Colonic mucosa (tissue), 4 donors: ENCODE measurements at regions not wholly inside any gene's neighbourhood (a gene's known extent, or its start where the extent isn't known, plus 50 kb on each side); places are given as distances from the start of the nearest gene placed in this dataset.

Experiments used
- DNase-seq: peaks from one replicate; pipeline ENCODE4 v3.0.0-alpha.2; 2020
- H3K27ac ChIP-seq: fragments of 200-600 bp; one replicate; pipeline ENCODE4 v1.8.0; 2021
- H3K27me3 ChIP-seq: fragments of 200-600 bp; one replicate; pipeline ENCODE4 v1.8.0; 2021
- H3K36me3 ChIP-seq: fragments of 200-600 bp; one replicate; pipeline ENCODE4 v1.8.0; 2021
- H3K4me1 ChIP-seq: fragments of 200-600 bp; one replicate; pipeline ENCODE4 v1.8.0; 2021; ENCODE audit warnings: mild to moderate bottlenecking
- H3K4me3 ChIP-seq: fragments of 200-600 bp; one replicate; pipeline ENCODE4 v1.8.0; 2021
- H3K9ac ChIP-seq, 2 donors: one replicate each; pipeline ENCODE4 v1.7.0; 2013; ENCODE audit warnings: control low read depth in 2 of 2, low read depth in 2 of 2, low read length in 2 of 2
- H3K9me3 ChIP-seq: fragments of 200-600 bp; one replicate; pipeline ENCODE4 v1.8.0; 2021
- intact Hi-C: fragments of 100-400 bp; cut with DNase I; formaldehyde crosslinking; loops from one replicate; pipeline ENCODE4 v1.14.1; 2022
- TF ChIP-seq, protein P1 (sequence below): fragments of 200-600 bp; IDR thresholded peaks from one replicate; pipeline ENCODE4 v1.8.0; 2022; ENCODE audit warnings: antibody characterized with exemption, mild to moderate bottlenecking
- donor health status: healthy.
- donor health status: DM: no; HTN: no; CAD: no.
- donor health status: DM: no; HTN: no; CAD: no.

DNA sequence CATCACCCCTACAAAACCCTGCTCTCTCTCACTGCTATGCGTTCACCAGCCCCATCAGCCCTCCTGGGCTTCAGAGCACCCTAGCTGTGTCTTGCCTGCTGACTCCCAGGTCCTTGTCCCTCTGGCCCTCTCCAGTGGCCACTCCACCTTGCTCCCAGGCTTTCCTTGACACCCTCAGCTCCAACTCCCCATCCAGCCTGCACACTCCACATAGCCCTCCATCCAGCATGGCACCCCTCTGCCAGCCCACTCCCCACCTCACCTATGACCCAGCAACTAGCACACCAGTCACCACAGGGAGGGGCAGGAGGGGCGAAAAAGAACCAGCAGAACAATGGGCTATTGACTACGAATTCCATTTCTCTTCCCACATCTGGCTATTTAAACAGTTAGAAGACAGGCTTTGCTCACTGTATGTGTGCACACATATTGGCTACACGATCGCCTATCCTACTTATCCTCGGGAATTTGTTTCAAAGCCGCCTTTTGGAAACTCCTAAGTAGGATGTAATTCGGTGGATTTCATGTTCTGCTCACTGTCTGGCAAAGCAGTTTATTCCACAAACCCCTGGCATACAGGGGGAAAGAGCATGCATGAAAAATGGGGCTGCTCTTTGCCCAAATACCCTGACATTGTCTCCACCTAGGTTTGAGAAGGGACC is 195.3 kb downstream of the SMAD2 start:
- intact Hi-C loops: no loop called here
- DNase-seq: no peak
- Histone ChIP-seq H3K27me3 (no peaks in the 10 kb centered on the region), H3K4me1 (no peaks in the 10 kb centered on the region), H3K4me3 (no peak overlapping the region), H3K36me3 (no peaks in the 10 kb centered on the region), H3K9ac (no peak overlapping the region), H3K27ac (no peak overlapping the region), H3K9me3 (no peaks in the 10 kb centered on the region)
- TF ChIP-seq, protein P1, sequence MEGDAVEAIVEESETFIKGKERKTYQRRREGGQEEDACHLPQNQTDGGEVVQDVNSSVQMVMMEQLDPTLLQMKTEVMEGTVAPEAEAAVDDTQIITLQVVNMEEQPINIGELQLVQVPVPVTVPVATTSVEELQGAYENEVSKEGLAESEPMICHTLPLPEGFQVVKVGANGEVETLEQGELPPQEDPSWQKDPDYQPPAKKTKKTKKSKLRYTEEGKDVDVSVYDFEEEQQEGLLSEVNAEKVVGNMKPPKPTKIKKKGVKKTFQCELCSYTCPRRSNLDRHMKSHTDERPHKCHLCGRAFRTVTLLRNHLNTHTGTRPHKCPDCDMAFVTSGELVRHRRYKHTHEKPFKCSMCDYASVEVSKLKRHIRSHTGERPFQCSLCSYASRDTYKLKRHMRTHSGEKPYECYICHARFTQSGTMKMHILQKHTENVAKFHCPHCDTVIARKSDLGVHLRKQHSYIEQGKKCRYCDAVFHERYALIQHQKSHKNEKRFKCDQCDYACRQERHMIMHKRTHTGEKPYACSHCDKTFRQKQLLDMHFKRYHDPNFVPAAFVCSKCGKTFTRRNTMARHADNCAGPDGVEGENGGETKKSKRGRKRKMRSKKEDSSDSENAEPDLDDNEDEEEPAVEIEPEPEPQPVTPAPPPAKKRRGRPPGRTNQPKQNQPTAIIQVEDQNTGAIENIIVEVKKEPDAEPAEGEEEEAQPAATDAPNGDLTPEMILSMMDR: no peak

DNA sequence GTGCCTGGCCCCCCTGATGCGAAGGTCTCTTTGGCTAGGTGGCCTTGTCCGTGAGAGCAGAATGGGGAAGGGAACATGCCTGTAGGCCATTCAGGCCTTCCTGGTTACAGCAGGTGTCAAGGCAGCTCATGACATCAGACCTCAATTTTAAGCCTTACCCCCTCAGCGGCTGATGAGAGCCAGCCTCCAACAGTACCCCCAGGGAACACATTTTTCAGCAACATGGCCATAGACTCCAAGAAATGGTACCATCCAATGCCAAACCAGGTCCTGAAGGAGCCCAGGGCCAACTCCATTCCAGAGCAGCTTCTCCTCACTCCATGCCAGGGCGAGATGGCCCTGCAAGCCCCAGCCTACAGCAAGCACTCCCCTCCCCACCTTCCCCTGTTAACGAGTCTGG is 199.2 kb downstream of the SMAD2 start:
- no peaks in the 10 kb centered on the region for H3K36me3 ChIP-seq
- no peak overlapping the region for H3K4me3 ChIP-seq
- TF ChIP-seq, protein P1: no peak
- no peak overlapping the region for H3K9ac ChIP-seq
- no peak for DNase-seq
- intact Hi-C loops: no loop called here
- no peaks in the 10 kb centered on the region for H3K9me3 ChIP-seq
- no peak overlapping the region for H3K27ac ChIP-seq
- no peaks in the 10 kb centered on the region for H3K4me1 ChIP-seq
- no peaks in the 10 kb centered on the region for H3K27me3 ChIP-seq

DNA sequence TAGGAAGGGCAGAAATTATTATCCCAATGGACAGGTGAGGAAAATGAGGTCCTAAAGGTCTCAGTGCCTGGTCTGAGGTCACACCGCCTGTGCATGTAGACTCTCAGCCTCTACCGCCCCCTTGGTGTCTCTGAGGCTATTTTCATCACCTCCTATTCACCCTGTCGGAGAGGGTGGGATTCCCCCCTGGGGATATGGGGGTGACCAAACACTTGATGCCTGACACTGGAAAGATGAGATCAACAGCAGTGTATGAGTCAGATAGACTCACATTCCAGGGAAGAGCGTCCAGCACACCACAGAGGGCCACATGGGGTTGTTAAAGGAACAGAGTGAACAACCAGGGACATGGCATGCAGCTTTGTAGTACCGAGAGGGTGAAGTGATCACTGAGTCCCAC is 199.7 kb downstream of the SMAD2 start:
- Histone ChIP-seq H3K9ac (no peak overlapping the region), H3K27ac (no peak overlapping the region), H3K4me3 (no peak overlapping the region), H3K9me3 (no peaks in the 10 kb centered on the region), H3K27me3 (no peaks in the 10 kb centered on the region), H3K4me1 (no peaks in the 10 kb centered on the region), H3K36me3 (no peaks in the 10 kb centered on the region)
- intact Hi-C loops: no loop called here
- TF ChIP-seq, protein P1: no peak
- no peak for DNase-seq

DNA sequence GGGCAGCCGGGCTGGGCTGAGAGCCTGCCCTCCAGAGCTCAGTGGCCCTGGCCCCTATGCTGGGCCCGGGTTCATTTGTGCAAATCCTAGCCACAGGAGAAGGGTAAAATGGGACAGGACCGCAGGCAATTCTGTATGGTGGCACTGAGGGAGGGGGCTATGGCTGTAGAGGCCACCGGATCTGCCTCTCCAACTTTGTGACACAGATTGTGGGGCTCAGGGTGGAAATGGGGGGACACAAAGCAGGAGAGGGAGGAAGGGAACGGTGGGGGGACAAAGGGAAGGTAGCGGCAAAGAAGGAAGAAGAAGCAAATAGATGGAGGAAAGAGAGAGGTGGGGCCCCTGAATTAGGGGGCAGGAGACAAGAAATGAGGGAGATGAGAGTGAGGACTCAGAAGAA is 201.1 kb downstream of the SMAD2 start:
- Histone ChIP-seq H3K9ac (no peak overlapping the region), H3K9me3 (no peaks in the 10 kb centered on the region), H3K4me1 (no peaks in the 10 kb centered on the region), H3K4me3 (no peak overlapping the region), H3K27me3 (no peaks in the 10 kb centered on the region), H3K36me3 (no peaks in the 10 kb centered on the region), H3K27ac (no peak overlapping the region)
- no peak for DNase-seq
- intact Hi-C loops: no loop called here
- TF ChIP-seq, protein P1: no peak

DNA sequence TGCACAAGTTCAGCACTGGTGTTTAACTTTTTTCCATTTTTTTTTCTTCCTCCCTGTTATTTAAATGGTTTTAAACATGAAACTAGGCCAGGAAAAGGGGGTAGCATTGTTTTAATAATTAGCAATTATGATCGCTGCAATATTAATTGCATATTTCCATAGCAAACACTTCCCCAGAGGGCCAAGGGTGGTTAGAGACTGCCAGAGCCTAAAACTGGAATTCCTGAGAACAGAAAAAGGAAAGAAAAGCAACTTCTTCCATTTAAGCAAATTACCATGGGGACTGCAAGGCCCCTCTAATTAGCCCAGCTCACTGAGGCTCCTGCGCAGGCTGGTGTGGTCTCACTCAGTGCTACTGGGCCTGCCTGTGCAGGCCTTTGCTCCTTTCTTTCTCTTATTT is 201.5 kb downstream of the SMAD2 start:
- H3K27me3 ChIP-seq: no peaks in the 10 kb centered on the region
- intact Hi-C loops: no loop called here
- H3K9me3 ChIP-seq: no peaks in the 10 kb centered on the region
- no peak overlapping the region for H3K4me3 ChIP-seq
- H3K4me1 ChIP-seq: no peaks in the 10 kb centered on the region
- H3K9ac ChIP-seq: no peak overlapping the region
- TF ChIP-seq, protein P1: no peak
- DNase-seq: no peak
- H3K27ac ChIP-seq: no peak overlapping the region
- H3K36me3 ChIP-seq: no peaks in the 10 kb centered on the region
